HUDEP-2 (cell line): ENCODE measurements at regions not wholly inside any gene's neighbourhood (a gene's known extent, or its start where the extent isn't known, plus 50 kb on each side); places are given as distances from the start of the nearest gene placed in this dataset.

Source experiments
- DNase-seq, 76 experiments: peaks; one replicate each; lab custom pipeline; 2025; ENCODE audit not compliant: unreplicated experiment in 76 of 76; lab: John Stamatoyannopoulos, UW

DNA sequence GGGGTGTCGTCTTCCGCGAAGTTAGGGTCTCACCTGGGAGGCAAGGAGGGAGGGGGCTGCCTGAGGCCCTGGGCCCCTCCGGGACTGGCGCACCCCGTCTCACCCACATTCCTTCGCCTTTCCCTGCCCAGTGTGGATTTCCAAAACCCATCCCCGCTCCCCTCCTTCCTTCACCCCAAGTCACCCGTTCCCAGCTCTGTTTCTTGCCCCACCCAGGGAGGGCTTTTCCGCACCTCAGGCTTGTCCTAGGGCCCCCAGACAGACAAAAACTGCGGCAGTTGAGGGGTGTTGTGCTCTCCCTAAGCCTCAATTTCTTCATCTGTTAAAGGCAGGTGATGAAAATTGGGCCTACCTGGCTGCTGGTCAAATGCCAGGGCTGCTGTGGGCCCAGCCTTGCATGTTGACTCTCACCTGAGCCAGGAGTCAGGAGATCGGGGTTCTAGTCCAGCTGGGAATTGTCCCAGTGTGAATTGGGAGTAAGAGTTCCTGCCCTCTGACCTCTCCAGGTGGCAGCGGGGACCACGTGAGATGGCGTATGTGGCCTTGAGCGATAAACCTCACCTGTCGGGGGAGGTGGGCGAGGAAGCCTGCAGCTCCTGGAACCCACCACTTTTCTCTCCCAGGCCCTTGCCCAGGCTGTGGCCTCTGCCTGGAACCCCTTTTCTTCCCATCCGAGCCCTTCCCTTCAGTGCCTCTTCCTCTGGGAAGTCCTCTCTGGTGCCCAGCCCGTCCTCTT is 143.4 kb upstream of the IER5L start:
- DNase-seq, result no peak

DNA sequence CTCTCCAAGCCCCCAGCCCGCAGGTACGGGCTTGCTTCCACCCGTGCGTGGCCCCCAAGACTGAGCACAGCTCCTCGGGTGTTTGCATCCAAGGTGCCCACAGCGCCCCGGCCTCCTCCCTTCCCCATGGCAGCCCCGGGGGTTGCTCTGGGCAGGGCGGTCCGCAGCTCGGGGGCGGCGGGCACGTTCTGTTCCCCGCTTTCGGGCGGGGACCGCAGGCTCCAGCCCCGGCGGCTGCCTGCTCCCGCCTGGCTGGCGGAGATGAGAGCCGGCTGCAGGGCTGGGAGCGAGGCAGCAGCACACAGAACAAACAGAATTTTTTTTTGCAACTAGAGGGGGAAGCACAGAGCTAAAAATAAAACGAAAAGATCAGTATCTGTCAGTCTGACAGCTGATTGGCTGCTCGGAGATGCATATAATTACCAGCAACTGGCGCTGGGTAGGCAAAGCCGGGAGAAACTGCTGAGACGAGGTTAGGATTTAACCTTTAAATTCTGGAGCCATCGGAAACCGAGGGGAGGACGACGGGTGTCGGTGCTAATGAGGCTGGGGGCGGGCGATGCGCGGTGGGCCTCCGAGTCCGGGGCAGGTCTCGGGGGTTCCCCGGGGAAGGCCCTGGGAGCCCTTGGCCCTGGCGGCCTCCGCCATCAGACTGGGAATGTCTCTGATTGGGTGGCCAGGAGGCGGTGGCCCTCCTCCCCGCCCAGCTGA is 142.7 kb upstream of the IER5L start:
- no peak for DNase-seq

DNA sequence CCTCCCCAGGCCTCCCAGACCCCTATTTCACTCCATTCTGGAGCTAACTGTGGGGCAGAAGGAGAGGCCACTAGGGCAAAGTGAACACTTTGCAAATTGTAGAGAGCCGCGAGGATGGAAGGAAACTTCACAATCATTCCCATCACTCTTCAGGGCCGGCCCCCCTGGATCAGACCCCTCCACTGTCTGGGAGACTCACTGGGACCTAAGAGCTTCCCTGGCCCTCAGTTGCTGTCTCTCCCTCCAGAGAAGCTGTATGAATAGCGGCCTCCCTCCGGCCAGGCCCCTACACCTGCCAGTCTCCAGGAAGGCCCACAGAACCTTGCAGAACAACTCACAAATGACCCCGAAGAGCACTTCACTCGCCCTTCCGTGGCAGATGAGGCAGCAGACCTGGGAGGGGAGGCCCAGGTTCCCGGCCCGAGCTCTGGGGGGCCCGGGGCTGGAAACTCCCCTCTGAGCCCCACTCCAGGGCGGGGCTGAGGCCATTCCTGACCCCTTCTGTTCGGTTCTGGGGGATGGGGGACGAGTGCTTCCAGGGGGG is 141.9 kb upstream of the IER5L start:
- DNase-seq, result no peak

DNA sequence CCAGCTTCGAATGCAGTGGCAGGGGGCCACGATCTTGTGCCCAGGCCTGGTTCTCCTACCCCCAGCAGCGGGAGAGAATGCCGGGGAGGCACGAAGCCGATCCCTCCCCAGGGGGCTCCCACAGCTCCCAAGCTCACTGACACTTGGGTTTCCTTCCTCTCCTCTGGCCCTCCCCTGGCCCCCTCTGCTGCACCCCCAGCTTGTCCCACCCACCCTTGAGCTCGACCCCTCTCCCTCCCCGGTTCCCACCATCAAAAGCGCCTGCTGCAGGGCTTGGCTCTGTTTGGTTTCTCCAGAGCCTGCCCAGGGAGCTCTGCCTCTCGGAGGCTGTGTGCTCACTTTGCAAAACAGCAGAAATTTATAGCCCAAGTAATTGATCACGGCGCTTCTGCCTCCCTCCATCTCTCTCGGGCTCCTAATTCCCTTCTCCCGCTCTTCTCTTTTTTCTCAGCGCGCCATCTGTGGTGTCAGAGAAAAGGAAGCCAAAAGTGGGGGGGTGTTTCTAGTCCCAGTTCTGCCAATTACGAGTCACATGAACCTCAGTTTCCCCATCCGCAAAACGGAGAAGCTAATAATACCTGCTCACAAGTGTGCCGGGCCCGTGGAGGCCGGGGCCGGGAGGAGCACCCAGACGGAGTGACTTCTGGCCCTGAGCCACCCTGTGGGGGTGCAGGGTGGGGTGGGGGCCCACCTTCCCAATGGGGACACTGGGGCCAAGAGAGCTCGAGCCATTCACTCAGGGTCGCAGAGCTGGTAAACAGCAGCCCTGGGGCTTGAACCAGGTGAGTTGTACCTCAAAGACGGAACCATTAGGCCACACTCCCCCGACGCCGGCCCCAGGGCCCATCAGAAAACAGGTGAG is 141.2 kb upstream of the IER5L start:
- no peak for DNase-seq

DNA sequence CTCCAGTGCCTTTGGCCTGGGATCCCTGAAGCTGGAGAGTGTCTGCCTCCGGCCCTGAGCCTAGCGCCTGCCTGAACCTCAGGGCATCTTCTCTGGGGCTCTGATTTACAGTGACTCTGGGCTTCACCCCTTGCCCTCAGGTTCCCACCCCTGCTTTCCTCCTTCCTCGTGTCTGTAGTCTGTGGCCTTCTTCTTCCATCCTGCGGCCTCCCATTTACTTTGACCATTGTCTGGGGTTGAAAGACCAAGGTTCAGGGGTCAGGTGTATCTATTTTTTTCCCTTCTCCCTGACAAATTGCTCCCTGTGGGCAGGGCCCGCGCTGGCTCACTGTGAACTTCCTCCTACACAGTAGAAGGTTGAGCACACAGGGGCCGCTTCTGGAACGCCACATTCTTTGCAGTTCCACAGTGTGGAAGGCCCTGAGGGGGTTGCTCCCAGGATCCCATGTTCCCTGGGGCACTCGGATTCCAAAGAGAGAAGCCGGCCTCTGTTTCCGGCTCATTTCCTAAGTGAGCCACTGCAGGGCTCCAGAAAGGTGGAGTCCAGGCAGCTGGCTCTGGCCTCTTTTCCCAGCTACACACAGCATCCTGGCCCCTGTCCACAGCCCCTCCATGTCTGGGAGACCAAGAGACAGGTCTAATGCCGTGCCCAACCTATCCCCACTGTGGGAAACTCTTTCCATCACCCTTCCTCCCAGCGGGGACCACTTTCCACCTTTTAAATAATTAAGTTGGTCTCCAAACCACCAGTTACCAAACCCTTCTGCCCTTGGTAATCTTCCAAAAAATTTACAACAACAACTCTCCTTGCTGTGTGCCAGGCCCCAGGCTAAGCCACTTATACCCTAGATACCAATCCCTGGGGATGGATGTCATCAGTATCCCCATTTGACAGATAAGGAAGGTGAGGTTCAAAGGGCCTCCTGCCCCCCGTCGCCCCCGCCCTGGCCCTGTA is 140.3 kb upstream of the IER5L start:
- no peak for DNase-seq

DNA sequence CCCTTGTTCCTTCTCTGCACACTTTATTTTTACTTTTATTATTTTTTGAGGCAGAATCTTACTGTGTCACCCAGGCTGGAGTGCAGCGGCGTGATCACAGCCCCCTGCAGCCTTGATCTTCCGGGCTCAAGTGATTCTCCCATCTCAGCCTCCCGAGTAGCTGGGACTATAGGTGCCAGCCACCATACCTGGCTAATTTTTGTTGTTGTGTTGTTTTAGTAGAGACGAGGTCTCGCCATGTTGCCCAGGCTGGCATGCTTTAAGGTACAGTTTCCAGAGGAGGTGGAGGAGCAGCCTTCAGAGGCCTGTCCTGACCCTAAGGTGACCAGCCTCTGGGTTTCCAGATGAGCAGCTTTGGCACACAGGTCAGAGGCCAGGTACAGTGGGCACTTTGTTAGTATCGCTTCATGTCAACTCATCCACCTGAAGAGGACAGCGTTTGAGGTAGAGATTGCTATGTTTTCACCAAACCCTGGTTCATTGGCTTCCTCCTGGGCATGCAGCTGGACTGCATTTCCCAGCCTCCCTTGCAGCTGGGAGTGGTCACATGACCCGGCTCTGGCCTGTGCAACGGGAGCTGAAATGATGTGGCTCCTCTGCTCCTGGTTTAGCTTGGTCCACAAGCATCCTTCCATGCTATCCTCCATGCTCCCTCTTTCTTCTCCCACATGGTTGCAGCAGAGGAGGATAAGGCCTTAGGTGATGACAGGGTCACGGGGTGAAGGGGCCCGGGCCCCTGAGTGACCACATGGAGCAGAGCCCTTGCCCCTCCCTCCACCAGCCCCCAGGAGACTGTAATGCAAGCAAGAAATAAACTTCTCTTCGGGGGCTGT is 139.3 kb upstream of the IER5L start:
- DNase-seq, result peak in 2 of 76 experiments; percentile 4 to 6

DNA sequence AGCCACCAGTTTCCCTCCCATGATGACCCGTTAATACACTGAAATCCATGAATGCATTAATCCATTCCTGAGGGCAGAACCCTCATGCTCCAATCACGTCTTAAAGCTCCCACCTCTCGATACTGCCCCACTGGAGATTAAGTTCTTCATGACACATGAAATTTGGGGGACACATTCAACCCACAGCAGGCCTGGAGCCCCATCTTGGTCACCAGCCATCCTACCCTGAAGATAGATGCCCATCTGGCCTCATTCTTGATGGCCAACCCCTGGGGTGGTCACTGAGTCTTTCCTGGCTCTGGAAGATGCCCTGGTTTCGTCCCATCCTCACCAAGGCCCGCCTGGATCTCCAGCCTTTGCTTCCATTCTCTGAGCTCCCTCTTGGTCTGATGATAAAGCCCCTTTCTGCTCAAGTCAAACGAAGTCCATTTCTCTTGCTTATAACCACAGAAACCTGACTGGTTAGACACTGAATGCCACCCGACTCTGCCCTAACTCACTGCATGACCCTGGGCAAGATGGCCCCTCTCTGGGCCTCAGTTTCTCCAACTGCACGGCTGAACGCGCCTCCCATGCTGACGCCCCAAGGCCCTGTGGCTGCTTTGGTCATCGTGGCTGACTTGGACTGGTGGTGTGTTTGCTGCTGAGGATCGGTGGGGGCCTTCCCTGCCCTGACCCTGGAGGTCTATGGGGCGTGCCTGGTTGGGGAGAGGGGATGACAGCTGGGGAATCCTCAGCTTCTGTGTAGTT is 138.4 kb upstream of the IER5L start:
- DNase-seq, result no peak

DNA sequence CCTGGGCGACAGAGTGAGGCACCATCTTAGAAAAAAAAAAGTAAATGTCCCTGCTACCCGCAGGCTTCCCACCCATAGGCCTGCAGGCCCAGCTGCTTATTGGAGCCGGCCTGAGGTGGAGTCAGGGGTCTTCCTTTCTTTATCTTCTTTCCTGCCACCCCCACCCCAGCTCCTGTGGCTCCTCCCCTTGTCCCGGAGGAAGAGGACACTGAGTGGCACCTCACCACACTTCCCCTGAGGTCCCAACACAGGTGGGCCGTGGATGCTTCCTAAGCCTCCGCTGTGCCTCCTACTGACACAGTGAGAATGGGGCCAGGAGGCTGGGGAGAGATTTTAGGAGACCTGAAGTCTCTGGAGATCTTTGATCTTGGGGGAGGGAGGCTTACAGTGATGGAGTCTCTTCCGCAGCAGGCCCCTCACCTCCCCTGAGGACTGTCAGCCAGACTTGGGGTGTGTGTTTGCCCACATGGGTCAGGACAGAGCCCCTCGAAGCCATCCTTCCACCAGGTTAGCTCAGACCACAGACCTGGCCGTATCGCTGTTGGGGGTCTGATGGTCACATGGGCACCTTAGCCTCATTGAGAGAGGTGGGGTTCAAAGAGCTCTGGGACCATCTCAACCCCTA is 135.4 kb upstream of the IER5L start:
- DNase-seq, result no peak

DNA sequence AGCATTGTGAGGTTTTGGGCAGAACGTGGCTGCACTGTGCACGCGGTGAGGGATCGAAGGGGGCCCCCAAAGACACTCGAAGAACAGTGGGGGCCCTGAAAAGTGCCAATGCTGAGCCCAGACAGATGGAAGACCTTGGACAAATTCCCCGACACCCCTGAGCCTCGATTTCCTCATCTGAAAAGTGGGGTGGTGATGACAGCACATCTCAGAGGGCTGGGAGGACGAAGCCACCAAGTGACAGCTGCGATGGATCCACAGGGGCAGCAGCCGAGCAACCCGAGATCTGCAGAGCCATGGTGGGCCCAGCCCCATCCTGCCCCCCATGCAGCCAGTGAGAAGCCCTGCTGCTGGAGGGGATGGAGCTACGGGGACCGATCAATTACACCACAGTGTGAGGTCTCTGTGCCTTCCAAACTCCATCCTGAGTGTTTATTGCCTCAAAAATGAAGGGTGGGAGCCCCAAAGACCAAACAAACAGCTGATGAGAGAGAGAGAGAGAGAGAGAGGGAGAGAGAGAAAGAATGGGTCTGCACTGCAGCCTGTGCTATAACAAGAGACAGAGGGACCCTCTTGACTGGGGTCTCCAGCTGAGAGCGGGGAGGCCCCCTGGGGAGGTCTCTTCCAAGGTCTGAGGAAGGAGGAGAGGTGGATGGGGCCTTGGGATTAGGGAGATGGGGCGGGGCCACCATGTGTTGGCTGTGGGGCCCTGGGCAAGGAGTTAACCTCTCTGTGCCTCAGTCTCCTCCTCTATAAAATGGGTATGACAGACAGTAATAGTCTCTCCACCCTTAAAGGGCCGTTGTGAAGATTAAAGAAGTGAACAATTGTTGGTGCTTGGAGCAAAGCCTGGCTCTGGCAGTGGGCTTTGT is 134.4 kb upstream of the IER5L start:
- DNase-seq, result no peak

DNA sequence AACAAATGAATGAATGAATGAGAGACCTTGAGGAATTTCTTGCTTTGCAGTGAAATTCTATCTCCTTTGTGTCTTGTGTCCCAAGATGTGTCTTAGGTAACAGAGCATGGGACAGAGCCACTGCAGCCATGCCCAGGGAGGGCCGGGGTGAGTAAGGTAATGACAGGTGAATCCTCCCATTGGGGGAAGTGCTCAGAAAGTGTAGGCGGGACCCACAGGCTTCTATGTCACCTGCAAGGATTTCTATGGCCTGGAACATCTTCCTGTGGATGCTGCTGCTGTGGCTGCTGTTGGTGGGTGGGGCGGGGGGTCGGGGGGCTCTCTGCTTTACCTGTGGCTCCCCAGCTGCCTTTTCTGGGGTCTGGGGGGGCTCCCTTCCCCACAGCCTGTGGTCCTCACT is 133.6 kb upstream of the IER5L start:
- no peak for DNase-seq

DNA sequence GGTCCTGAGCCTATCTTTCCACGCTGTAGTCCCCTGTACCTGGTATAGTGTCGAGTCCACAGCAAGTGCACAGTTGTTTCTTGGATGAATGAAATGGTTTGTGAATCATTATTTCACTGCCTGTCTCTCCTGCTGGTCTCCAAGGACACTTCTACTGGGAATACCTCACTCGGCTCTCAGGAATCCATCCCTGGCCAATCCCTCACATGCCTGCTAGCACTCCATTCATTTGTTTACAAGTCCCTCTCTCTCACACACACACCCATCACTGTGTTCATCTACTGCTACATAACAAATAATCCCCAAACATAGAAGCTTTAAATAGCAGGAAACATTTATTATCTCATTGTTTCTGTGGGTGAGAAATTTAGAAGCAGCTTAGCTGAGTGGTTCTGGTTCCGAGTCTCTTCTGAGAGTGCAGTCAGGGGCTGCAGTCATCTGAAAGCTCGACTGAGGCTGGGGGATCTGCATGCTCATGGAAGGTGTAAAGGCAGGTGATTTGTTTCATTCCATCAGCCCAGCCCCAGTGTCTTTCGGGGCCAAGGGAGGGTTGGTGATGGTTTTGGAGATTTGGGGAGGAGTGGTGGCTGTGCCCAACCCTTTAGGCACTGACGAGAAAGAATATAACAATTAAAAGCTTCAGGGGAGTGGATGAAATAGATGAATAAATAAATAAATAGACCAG is 132.7 kb upstream of the IER5L start:
- DNase-seq, result no peak

DNA sequence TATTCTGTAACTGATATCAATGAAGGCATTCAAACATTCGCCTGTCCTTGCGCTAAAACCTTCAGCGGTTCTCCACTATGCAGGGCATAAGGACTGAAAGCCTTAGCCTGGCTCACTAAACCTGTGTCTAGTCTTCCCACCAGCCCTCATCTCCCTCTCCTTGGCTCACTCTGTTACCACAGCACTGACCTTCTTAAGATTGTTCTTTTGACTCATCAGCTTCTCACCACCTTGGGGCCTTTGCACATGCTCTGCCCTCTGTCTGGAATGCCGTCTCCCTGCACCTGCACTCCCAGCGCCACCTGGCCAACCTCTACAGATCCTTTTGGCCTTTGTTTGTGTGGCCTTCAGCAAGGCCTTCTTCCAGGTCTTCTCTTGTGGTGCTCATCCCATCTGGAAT is 131.8 kb upstream of the IER5L start:
- DNase-seq, result no peak

DNA sequence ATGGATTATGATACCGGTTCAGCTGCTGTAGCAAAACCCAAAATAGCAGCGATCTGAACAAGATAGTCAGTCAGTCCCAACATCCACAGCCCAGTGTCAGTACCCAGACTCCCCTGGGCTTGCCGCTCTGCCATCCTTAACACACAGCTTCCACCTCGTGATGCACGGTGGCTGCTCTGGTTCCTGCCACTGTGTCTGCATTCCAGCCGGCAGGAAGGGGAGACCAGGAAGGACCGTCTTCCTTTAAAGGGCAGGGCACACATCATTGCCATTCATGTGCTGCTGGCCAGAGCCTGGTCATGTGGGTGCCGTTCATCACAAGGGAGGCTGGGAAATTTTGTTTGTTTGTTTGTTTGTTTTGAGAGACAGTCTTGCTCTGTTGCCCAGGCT is 131.0 kb upstream of the IER5L start:
- no peak for DNase-seq

DNA sequence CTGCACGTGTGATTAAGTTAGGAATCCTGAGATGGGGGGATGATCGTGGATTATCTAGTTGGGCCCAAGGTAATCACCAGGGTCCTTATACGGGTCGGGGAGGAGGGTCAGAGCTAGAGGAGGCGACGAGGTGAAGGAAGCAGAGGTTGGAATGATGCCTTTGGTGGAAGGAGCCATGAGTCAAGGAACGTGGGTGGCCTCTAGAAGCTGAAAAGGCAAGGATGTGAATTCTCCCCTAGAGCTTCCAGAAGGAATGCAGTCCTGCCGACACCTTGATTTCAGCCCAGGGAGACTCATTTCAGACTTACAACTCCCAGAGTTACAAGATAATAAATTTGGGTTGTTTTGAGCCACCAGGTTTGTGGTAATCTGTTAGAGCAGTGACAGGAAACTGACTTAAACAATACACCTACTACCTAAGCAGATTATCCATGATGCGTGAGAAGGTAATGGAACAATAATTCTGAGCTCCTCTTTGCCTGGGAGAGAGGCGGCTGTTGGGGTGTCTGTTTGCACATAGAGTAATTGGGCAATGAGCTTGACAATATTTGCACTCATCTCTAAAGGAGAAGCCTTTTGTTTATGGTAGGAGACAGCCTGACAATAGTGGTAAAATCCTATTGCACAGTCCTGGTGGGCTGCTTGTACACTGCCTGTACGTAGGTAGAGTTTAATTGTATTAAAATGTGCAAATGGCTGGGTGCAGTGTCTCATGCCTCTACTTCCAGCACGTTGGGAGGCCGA is 129.3 kb upstream of the IER5L start:
- no peak for DNase-seq

DNA sequence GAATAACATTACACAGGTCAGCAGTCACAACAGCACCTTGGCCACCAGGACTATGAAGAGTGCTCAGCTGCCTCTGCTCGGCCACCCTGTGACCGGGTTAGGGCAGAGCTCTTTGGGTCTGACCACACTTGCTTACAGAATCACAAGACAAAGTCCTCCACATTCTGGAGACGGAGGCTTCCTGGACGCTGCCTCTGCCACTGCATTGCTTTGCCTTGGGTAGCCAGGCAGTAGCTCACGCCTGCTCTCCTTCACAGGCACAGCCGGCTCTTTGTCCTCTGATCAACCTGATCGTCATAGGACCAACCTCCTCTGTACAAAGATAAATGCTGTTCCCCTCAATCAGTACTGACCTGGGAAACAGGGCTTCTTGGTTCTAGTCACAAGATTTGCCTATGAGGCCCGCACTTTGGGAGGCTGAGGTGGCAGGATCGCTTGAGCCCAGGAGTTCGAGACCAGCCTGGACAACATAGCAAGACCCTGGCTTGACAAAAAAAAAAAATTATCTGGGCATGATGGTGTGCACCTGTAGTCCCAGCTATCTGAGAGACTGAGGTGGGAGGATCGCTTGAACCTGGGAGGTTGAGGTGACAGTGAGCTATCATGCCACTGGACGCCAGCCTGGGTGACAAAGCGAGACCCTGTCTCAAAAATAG is 128.4 kb upstream of the IER5L start:
- no peak for DNase-seq
